ENCODE measurements at regions not wholly inside any gene's neighbourhood (a gene's known extent, or its start where the extent isn't known, plus 50 kb on each side); places are given as distances from the start of the nearest gene placed in this dataset.

DNA sequence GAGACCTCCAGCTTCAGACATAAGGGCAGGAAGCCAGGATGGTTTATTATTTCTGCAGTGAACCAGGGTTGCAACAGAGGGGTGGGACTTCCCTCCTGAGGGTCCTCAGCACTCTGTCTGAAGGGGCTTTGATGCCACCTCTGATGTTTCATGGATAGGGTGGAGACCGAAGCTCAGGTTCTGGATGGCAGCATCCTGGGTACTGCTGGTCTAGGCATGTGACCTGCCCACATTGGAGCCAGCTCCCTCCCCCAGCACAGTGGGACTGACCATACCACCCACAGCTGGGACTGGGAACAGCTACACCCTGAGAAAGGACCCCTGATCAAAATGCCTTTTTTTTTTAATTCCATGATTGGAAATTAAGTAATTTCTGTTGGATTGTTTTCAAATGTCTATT is 355.2 kb downstream of the ZNF516 start:
- Mint-ChIP-seq H3K4me1 (ENCODE audit: unreplicated experiment) (no peaks in the 10 kb centered on the region), H3K27me3 (ENCODE audit: unreplicated experiment) (peaks cover 2% of the 10 kb centered on the region), H3K36me3 (ENCODE audit: low read depth, unreplicated experiment) (no peaks in the 10 kb centered on the region), H3K4me3 (ENCODE audit: unreplicated experiment) (no peak overlapping the region), H3K27ac (ENCODE audit: unreplicated experiment) (no peak overlapping the region), H3K9me3 (ENCODE audit: unreplicated experiment) (no peaks in the 10 kb centered on the region)
- DNase-seq (ENCODE audit: low spot score) = no peak
- TF ChIP-seq, protein P1, sequence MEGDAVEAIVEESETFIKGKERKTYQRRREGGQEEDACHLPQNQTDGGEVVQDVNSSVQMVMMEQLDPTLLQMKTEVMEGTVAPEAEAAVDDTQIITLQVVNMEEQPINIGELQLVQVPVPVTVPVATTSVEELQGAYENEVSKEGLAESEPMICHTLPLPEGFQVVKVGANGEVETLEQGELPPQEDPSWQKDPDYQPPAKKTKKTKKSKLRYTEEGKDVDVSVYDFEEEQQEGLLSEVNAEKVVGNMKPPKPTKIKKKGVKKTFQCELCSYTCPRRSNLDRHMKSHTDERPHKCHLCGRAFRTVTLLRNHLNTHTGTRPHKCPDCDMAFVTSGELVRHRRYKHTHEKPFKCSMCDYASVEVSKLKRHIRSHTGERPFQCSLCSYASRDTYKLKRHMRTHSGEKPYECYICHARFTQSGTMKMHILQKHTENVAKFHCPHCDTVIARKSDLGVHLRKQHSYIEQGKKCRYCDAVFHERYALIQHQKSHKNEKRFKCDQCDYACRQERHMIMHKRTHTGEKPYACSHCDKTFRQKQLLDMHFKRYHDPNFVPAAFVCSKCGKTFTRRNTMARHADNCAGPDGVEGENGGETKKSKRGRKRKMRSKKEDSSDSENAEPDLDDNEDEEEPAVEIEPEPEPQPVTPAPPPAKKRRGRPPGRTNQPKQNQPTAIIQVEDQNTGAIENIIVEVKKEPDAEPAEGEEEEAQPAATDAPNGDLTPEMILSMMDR (IDR thresholded peaks at IDR 0.05; ENCODE audit: unreplicated experiment) = no peak

GRCh38 chr18:76137216-76137615 is 357.8 kb downstream of the ZNF516 start:
- Mint-ChIP-seq H3K4me3 (ENCODE audit: unreplicated experiment) (no peak overlapping the region), H3K27ac (ENCODE audit: unreplicated experiment) (no peak overlapping the region), H3K9me3 (ENCODE audit: unreplicated experiment) (no peaks in the 10 kb centered on the region), H3K36me3 (ENCODE audit: low read depth, unreplicated experiment) (peaks cover 5% of the 10 kb centered on the region), H3K4me1 (ENCODE audit: unreplicated experiment) (no peaks in the 10 kb centered on the region), H3K27me3 (ENCODE audit: unreplicated experiment) (peaks cover 2% of the 10 kb centered on the region)
- TF ChIP-seq, protein P1 (IDR thresholded peaks at IDR 0.05; ENCODE audit: unreplicated experiment) = no peak
- DNase-seq (ENCODE audit: low spot score) = no peak

DNA sequence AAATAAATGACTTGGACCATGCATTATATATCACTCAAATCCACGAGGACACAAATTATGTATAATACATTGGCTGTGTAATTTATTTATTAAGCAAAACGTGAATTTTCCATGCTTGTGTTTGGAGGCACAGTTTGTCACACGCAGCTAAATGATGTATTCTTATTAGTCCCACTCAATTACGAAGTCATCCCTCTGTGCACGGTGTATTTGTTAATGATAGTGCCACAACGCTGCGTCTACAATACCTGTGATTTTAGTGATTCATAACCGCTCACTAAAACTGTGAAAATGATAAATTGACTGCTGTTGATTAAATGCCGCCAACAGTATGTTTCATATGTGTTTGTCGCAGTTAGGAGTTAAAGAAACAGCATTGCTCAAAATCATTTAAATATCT is 358.3 kb downstream of the ZNF516 start:
- Mint-ChIP-seq H3K27me3 (ENCODE audit: unreplicated experiment) (peaks cover 2% of the 10 kb centered on the region), H3K9me3 (ENCODE audit: unreplicated experiment) (no peaks in the 10 kb centered on the region), H3K27ac (ENCODE audit: unreplicated experiment) (no peak overlapping the region), H3K36me3 (ENCODE audit: low read depth, unreplicated experiment) (peaks cover 5% of the 10 kb centered on the region), H3K4me1 (ENCODE audit: unreplicated experiment) (no peaks in the 10 kb centered on the region), H3K4me3 (ENCODE audit: unreplicated experiment) (no peak overlapping the region)
- DNase-seq (ENCODE audit: low spot score) = no peak
- TF ChIP-seq, protein P1 (IDR thresholded peaks at IDR 0.05; ENCODE audit: unreplicated experiment) = no peak

DNA sequence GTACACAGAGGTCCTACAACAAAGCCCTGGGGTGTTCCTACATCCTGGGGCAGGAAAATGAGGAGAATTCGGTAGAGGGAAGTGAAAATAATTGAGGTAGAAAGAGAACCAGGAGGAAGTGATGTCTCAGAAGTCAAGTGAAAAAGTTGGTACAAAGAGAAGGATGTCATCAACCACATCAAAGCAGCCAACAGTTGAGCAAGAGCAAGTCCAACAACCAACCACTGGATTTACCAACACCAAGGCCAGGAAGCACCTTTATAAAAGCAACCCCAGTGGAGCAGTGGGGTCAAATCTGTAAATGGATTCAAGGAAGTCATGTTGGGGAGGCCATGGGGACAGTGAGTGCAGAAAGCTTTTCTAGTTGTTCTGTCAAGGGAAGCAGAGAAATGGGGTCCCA is 360.4 kb downstream of the ZNF516 start:
- TF ChIP-seq, protein P1 (IDR thresholded peaks at IDR 0.05; ENCODE audit: unreplicated experiment) = no peak
- H3K27ac Mint-ChIP-seq (ENCODE audit: unreplicated experiment) = no peak overlapping the region
- no peak for DNase-seq (ENCODE audit: low spot score)
- H3K27me3 Mint-ChIP-seq (ENCODE audit: unreplicated experiment) = peaks cover 3% of the 10 kb centered on the region
- no peaks in the 10 kb centered on the region for H3K9me3 Mint-ChIP-seq (ENCODE audit: unreplicated experiment)
- H3K36me3 Mint-ChIP-seq (ENCODE audit: low read depth, unreplicated experiment) = peaks cover 5% of the 10 kb centered on the region
- H3K4me3 Mint-ChIP-seq (ENCODE audit: unreplicated experiment) = peak overlapping the region; percentile 57
- no peaks in the 10 kb centered on the region for H3K4me1 Mint-ChIP-seq (ENCODE audit: unreplicated experiment)

DNA sequence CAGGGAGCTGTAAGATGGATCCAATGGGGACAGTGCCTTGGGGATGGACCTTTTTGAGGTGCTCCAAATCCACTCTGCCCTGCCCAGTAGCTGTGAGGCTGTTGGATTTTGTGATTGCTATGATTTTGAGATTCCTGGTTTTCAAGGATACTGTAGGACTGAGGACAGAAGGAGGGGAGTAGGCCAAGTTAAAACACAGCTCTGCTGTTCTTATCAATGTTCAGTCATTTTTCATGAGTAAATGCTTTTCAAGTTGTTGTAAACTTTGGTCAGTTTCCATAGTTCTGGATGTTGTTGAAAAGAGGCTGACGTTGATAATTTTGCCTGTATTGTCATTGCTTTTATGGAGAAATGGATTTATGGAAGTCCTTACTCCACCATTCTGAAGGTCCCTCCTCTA is 361.2 kb downstream of the ZNF516 start:
- H3K27me3 Mint-ChIP-seq (ENCODE audit: unreplicated experiment) = peaks cover 3% of the 10 kb centered on the region
- H3K4me3 Mint-ChIP-seq (ENCODE audit: unreplicated experiment) = no peak overlapping the region

More for the DNA sequence above, 361.2 kb downstream of the ZNF516 start:
- no peak overlapping the region for H3K27ac Mint-ChIP-seq (ENCODE audit: unreplicated experiment)
- DNase-seq (ENCODE audit: low spot score) = no peak
- H3K9me3 Mint-ChIP-seq (ENCODE audit: unreplicated experiment) = no peaks in the 10 kb centered on the region
- peaks cover 5% of the 10 kb centered on the region for H3K36me3 Mint-ChIP-seq (ENCODE audit: low read depth, unreplicated experiment)
- no peaks in the 10 kb centered on the region for H3K4me1 Mint-ChIP-seq (ENCODE audit: unreplicated experiment)
- TF ChIP-seq, protein P1 (IDR thresholded peaks at IDR 0.05; ENCODE audit: unreplicated experiment) = no peak

Measured in endothelial cell (in vitro differentiated cells).